SK-N-SH treated with all-trans-retinoic acid at 6 μM for 48 hours (cell line): ENCODE measurements at regions not wholly inside any gene's neighbourhood (a gene's known extent, or its start where the extent isn't known, plus 50 kb on each side); places are given as distances from the start of the nearest gene placed in this dataset.

Experiments used
- ATAC-seq: fragments of 200-7000 bp; cut with Tn5 transposase; 3 replicates; pipeline ENCODE4 v1.9.1; 2020; ENCODE audit warnings: mild to moderate bottlenecking, moderate library complexity
- CSDC2 ChIP-seq: fragments of 250-450 bp; sonication (Bioruptor Pico); IDR thresholded peaks from 2 replicates; pipeline ENCODE4 v1.5.0; 2020; ENCODE audit warnings: mild to moderate bottlenecking, moderate library complexity
- ESRRG ChIP-seq: fragments of 250-450 bp; sonication (Bioruptor Pico); IDR thresholded peaks from 2 replicates; pipeline ENCODE4 v1.6.1; 2021; ENCODE audit warnings: mild to moderate bottlenecking
- GLIS3 ChIP-seq: fragments of 250-450 bp; sonication (Bioruptor Pico); IDR thresholded peaks from 2 replicates; pipeline ENCODE4 v1.5.0; 2020; ENCODE audit warnings: mild to moderate bottlenecking, moderate library complexity
- ISL1 ChIP-seq: fragments of 250-450 bp; sonication (Bioruptor Pico); IDR thresholded peaks from 2 replicates; pipeline ENCODE4 v2.1.2; 2022; ENCODE audit warnings: mild to moderate bottlenecking, moderate library complexity
- OSR1 ChIP-seq: fragments of 250-450 bp; sonication (Bioruptor Pico); IDR thresholded peaks from 2 replicates; pipeline ENCODE4 v1.8.0; 2022; ENCODE audit warnings: moderate library complexity, mild to moderate bottlenecking, inconsistent platforms
- RARB ChIP-seq: fragments of 250-450 bp; sonication (Bioruptor Pico); IDR thresholded peaks from 2 replicates; pipeline ENCODE4 v1.8.0; 2021; ENCODE audit warnings: mild to moderate bottlenecking, moderate library complexity
- SNAI2 ChIP-seq: fragments of 250-450 bp; sonication (Bioruptor Pico); IDR thresholded peaks from 2 replicates; pipeline ENCODE4 v1.5.0; 2020; ENCODE audit warnings: mild to moderate bottlenecking, moderate library complexity
- TCF4 ChIP-seq: fragments of 250-450 bp; sonication (Bioruptor Pico); IDR thresholded peaks from 2 replicates; pipeline ENCODE4 v1.8.0; 2021; ENCODE audit warnings: mild to moderate bottlenecking, moderate library complexity, borderline replicate concordance
- TOX ChIP-seq: fragments of 250-450 bp; sonication (Bioruptor Pico); IDR thresholded peaks from 2 replicates; pipeline ENCODE4 v1.8.0; 2021; ENCODE audit warnings: mild to moderate bottlenecking, moderate library complexity, borderline replicate concordance
- TSHZ2 ChIP-seq: fragments of 250-450 bp; sonication (Bioruptor Pico); IDR thresholded peaks from 2 replicates; pipeline ENCODE4 v1.5.0; 2020; ENCODE audit warnings: mild to moderate bottlenecking, moderate library complexity
- ZC3H10 ChIP-seq: fragments of 250-450 bp; sonication (Bioruptor Pico); IDR thresholded peaks from 2 replicates; pipeline ENCODE4 v1.5.1; 2021; ENCODE audit warnings: mild to moderate bottlenecking, moderate library complexity
- ZFP3 ChIP-seq: fragments of 250-450 bp; sonication (Bioruptor Pico); IDR thresholded peaks from 2 replicates; pipeline ENCODE4 v1.5.0; 2020; ENCODE audit warnings: mild to moderate bottlenecking, moderate library complexity
- ZNF70 ChIP-seq: fragments of 450-650 bp; formaldehyde crosslinking; IDR thresholded peaks from 2 replicates; pipeline ENCODE4 v1.5.0; 2020; ENCODE audit warnings: mild to moderate bottlenecking, moderate library complexity
- ZNF8 ChIP-seq: fragments of 450-650 bp; formaldehyde crosslinking; IDR thresholded peaks from 2 replicates; pipeline ENCODE4 v1.5.0; 2020; ENCODE audit warnings: mild to moderate bottlenecking, moderate library complexity
- TF ChIP-seq, protein P1 (sequence below): fragments of 250-450 bp; sonication (Bioruptor Pico); IDR thresholded peaks from 2 replicates; pipeline ENCODE4 v1.8.0; 2020; ENCODE audit warnings: mild to moderate bottlenecking, moderate library complexity, borderline replicate concordance
- TF ChIP-seq, protein P2 (sequence below): fragments of 250-450 bp; sonication (Bioruptor Pico); IDR thresholded peaks from 2 replicates; pipeline ENCODE4 v1.5.1; 2020; ENCODE audit warnings: low read depth, mild to moderate bottlenecking, moderate library complexity
- TF ChIP-seq, protein P3 (sequence below): fragments of 250-450 bp; sonication (Bioruptor Pico); IDR thresholded peaks from 2 replicates; pipeline ENCODE4 v1.8.0; 2021; ENCODE audit warnings: low read depth, mild to moderate bottlenecking, moderate library complexity, borderline replicate concordance
- TF ChIP-seq, protein P4 (sequence below): fragments of 250-450 bp; sonication (Bioruptor Pico); IDR thresholded peaks from 2 replicates; pipeline ENCODE4 v1.5.1; 2021; ENCODE audit warnings: mild to moderate bottlenecking, moderate library complexity

- no peak for ATAC-seq
- TF ChIP-seq GLIS3 (no peak), ESRRG (CRISPR knock-in tag) (no peak), TSHZ2 (CRISPR knock-in tag) (no peak), TOX (CRISPR knock-in tag) (no peak), ZNF70 (CRISPR knock-in tag) (no peak)
Observed at GRCh38 chr12:27133022-27133590, 50.7 kb upstream of the C12orf71 start.

GRCh38 chr12:27140478-27140969 is 58.1 kb upstream of the C12orf71 start:
- TF ChIP-seq CSDC2 (CRISPR knock-in tag) (no peak), ESRRG (CRISPR knock-in tag) (no peak), OSR1 (no peak), ISL1 (no peak), ZNF70 (CRISPR knock-in tag) (no peak), RARB (no peak), ZFP3 (no peak), SNAI2 (CRISPR knock-in tag) (no peak), ZC3H10 (no peak), TSHZ2 (CRISPR knock-in tag) (no peak), GLIS3 (no peak), ZNF8 (CRISPR knock-in tag) (no peak), TCF4 (CRISPR knock-in tag) (no peak)
- TF ChIP-seq, protein P1, sequence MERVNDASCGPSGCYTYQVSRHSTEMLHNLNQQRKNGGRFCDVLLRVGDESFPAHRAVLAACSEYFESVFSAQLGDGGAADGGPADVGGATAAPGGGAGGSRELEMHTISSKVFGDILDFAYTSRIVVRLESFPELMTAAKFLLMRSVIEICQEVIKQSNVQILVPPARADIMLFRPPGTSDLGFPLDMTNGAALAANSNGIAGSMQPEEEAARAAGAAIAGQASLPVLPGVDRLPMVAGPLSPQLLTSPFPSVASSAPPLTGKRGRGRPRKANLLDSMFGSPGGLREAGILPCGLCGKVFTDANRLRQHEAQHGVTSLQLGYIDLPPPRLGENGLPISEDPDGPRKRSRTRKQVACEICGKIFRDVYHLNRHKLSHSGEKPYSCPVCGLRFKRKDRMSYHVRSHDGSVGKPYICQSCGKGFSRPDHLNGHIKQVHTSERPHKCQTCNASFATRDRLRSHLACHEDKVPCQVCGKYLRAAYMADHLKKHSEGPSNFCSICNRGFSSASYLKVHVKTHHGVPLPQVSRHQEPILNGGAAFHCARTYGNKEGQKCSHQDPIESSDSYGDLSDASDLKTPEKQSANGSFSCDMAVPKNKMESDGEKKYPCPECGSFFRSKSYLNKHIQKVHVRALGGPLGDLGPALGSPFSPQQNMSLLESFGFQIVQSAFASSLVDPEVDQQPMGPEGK (CRISPR knock-in tag) = no peak
- TF ChIP-seq, protein P2, sequence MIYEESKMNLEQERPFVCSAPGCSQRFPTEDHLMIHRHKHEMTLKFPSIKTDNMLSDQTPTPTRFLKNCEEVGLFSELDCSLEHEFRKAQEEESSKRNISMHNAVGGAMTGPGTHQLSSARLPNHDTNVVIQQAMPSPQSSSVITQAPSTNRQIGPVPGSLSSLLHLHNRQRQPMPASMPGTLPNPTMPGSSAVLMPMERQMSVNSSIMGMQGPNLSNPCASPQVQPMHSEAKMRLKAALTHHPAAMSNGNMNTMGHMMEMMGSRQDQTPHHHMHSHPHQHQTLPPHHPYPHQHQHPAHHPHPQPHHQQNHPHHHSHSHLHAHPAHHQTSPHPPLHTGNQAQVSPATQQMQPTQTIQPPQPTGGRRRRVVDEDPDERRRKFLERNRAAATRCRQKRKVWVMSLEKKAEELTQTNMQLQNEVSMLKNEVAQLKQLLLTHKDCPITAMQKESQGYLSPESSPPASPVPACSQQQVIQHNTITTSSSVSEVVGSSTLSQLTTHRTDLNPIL = no peak
- TF ChIP-seq, protein P3, sequence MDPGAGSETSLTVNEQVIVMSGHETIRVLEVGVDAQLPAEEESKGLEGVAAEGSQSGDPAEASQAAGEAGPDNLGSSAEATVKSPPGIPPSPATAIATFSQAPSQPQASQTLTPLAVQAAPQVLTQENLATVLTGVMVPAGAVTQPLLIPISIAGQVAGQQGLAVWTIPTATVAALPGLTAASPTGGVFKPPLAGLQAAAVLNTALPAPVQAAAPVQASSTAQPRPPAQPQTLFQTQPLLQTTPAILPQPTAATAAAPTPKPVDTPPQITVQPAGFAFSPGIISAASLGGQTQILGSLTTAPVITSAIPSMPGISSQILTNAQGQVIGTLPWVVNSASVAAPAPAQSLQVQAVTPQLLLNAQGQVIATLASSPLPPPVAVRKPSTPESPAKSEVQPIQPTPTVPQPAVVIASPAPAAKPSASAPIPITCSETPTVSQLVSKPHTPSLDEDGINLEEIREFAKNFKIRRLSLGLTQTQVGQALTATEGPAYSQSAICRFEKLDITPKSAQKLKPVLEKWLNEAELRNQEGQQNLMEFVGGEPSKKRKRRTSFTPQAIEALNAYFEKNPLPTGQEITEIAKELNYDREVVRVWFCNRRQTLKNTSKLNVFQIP (CRISPR knock-in tag) = no peak
- TF ChIP-seq, protein P4, sequence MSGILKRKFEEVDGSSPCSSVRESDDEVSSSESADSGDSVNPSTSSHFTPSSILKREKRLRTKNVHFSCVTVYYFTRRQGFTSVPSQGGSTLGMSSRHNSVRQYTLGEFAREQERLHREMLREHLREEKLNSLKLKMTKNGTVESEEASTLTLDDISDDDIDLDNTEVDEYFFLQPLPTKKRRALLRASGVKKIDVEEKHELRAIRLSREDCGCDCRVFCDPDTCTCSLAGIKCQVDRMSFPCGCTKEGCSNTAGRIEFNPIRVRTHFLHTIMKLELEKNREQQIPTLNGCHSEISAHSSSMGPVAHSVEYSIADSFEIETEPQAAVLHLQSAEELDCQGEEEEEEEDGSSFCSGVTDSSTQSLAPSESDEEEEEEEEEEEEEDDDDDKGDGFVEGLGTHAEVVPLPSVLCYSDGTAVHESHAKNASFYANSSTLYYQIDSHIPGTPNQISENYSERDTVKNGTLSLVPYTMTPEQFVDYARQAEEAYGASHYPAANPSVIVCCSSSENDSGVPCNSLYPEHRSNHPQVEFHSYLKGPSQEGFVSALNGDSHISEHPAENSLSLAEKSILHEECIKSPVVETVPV (CRISPR knock-in tag) = no peak
- ATAC-seq = no peak
